WI38 (cell line): ENCODE measurements at regions not wholly inside any gene's neighbourhood (a gene's known extent, or its start where the extent isn't known, plus 50 kb on each side); places are given as distances from the start of the nearest gene placed in this dataset.

ENCODE experiments used
- H3K4me3 ChIP-seq: 2 replicates; pipeline ENCODE4 v1.5.1; 2011; ENCODE audit warnings: low read depth, mild to moderate bottlenecking, control low read depth, low read length
- CTCF ChIP-seq: IDR thresholded peaks from 2 replicates; pipeline ENCODE4 v1.5.1; 2012; ENCODE audit warnings: low read depth, mild to moderate bottlenecking, control low read depth, low read length

GRCh38 chr17:77735081-77735565, 223.4 kb upstream of the TNRC6C start:
- H3K4me3 ChIP-seq = no peak overlapping the region
- TF ChIP-seq CTCF = no peak

GRCh38 chr17:77735566-77736198, 222.8 kb upstream of the TNRC6C start:
- no peak for TF ChIP-seq CTCF
- H3K4me3 ChIP-seq = no peak overlapping the region

- no peak overlapping the region for H3K4me3 ChIP-seq
- TF ChIP-seq CTCF = no peak
Measured at GRCh38 chr17:77736199-77736585, 222.3 kb upstream of the TNRC6C start.

- no peak overlapping the region for H3K4me3 ChIP-seq
- TF ChIP-seq CTCF = no peak
Measured at GRCh38 chr17:77736721-77737120, 221.8 kb upstream of the TNRC6C start.

GRCh38 chr17:77737442-77738265, 220.8 kb upstream of the TNRC6C start:
- TF ChIP-seq CTCF = no peak

GRCh38 chr17:77738751-77739531, 219.6 kb upstream of the TNRC6C start:
- H3K4me3 ChIP-seq = no peak overlapping the region

More at GRCh38 chr17:77737442-77738265, 220.8 kb upstream of the TNRC6C start:
- H3K4me3 ChIP-seq = no peak overlapping the region

More at GRCh38 chr17:77738751-77739531, 219.6 kb upstream of the TNRC6C start:
- no peak for TF ChIP-seq CTCF
